Stimulated activated naive B cell treated with anti-CD40 and anti-IgM and Interleukin-4, amounts not matched to agents 10 μg/mL and 1 μg/mL and 100 μg/mL, for 72 hours (primary cell): ENCODE measurements at regions not wholly inside any gene's neighbourhood (a gene's known extent, or its start where the extent isn't known, plus 50 kb on each side); places are given as distances from the start of the nearest gene placed in this dataset.
"Not testable (repeated sequence)": the region's sequence is repeated elsewhere in the genome, so short reads cannot be mapped to it uniquely, and the experiment has no call there.

Experiments
- ATAC-seq, 2 donors: fragments of 150-1000 bp; cut with Tn5 transposase; replicated peaks; 2 replicates each; pipeline ENCODE4 v1.10.0; 2021; ENCODE audit warnings: moderate library complexity in 1 of 2
- DNase-seq: peaks from one replicate; pipeline ENCODE4 v3.0.0; 2021
- H3K27ac Mint-ChIP-seq: one replicate; pipeline ENCODE4 v1.8.0; 2022; ENCODE audit warnings: mild to moderate bottlenecking, mixed read lengths
- H3K27me3 Mint-ChIP-seq, 2 donors: one replicate each; pipeline ENCODE4 v1.8.0; 2022; ENCODE audit warnings: mixed read lengths in 2 of 2
- H3K36me3 Mint-ChIP-seq, 2 donors: one replicate each; pipeline ENCODE4 v1.8.0; 2022; ENCODE audit warnings: mixed read lengths in 2 of 2, mild to moderate bottlenecking in 1 of 2
- H3K4me1 Mint-ChIP-seq, 2 donors: one replicate each; pipeline ENCODE4 v1.8.0; 2022; ENCODE audit warnings: mixed read lengths in 2 of 2, mild to moderate bottlenecking in 1 of 2
- H3K4me3 Mint-ChIP-seq, 2 donors: one replicate each; pipeline ENCODE4 v1.8.0; 2022; ENCODE audit warnings: mild to moderate bottlenecking in 2 of 2, mixed read lengths in 2 of 2, moderate library complexity in 1 of 2
- H3K9me3 Mint-ChIP-seq, 2 donors: one replicate each; pipeline ENCODE4 v1.8.0; 2022; ENCODE audit warnings: mixed read lengths in 2 of 2, mild to moderate bottlenecking in 1 of 2

- Mint-ChIP-seq H3K27me3 (peaks cover 11 to 15% of the 10 kb centered on the region in 2 donors), H3K27ac (no peak overlapping the region), H3K4me3 (no peak overlapping the region), H3K36me3 (no peaks in the 10 kb centered on the region), H3K9me3 (peaks cover 5% of the 10 kb centered on the region in 2 donors), H3K4me1 (no peaks in the 10 kb centered on the region)
- DNase-seq, result no peak
- no peak for ATAC-seq
These were observed 106.4 kb downstream of the EHF start for GRCh38 chr11:34727228-34727737.

DNA sequence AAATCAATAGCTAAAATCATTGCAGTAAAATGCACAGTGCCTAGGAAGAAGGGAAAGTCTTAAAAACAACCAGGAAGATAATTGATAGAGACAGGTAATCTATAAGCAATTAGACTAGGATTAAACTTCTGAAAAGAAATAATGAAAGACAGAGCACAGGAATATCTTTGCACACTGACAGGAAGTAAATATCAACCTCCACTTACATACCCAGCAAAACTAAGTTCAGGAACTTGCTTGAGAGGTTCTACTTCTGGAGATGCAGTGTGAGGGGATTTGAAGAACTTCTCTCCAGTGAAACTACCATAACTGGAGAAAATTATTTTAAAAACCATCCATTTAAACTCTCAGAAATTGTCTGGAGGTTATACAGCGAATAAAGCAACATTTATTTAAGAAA lies 104.1 kb downstream of the EHF start:
- DNase-seq, result no peak
- no peak for ATAC-seq
- Mint-ChIP-seq H3K36me3 (no peaks in the 10 kb centered on the region), H3K9me3 (peaks cover 5% of the 10 kb centered on the region in 2 donors), H3K4me1 (no peaks in the 10 kb centered on the region), H3K4me3 (no peak overlapping the region), H3K27me3 (peaks cover 2 to 3% of the 10 kb centered on the region in 2 donors), H3K27ac (no peak overlapping the region)

DNA sequence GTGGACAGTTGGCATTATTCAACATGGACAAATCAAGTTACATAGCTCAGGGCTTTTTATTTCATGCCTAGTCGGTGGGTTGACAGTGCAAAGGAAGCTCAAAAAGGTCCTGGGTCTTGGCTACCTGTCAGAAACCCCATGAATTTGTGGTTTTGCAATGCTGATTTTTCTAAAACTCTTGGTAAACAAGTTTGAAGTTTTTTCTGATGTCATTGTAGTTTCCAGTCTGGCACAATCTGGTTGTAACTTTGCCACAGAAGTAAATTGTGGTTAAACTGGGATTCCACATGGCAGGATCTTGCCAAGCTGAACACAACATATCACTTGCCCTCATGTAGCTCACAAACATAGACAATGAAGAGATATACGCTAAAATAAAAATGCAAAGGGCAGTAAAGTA lies 100.8 kb downstream of the EHF start:
- no peaks in the 10 kb centered on the region for H3K36me3 Mint-ChIP-seq
- H3K9me3 Mint-ChIP-seq, result peaks cover 5% of the 10 kb centered on the region in 2 donors
- no peaks in the 10 kb centered on the region for H3K4me1 Mint-ChIP-seq

DNA sequence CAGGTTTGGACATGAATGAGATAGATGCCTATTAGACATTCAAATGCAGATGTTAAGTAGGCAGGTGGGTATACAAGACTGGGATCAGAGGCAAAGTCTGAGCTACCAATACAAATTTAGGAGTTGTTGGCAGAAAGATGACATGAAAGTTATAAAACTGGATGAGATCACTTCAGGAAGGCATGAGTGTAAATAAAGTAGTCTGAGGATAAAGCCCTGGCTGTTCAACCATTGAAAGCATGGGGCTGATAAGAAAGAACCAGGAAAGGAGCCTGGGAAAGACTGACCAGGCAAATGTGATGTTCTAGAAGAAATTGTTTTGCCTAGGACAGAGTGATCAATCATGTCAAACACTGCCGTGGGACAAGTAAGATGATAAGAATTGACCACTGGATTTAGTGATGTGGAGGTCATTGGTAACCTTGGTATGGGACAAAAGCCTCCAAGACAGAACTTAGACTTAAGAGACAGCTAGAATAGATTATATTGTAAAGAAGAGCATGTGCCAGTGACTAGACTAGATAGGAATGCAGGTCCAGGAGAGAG lies 98.5 kb downstream of the EHF start:
- Mint-ChIP-seq H3K9me3 (peaks cover 2 to 5% of the 10 kb centered on the region in 2 donors), H3K36me3 (no peaks in the 10 kb centered on the region), H3K4me1 (no peaks in the 10 kb centered on the region)

More for the DNA sequence above, 100.8 kb downstream of the EHF start:
- Mint-ChIP-seq H3K27me3 (no peaks in the 10 kb centered on the region), H3K4me3 (no peak overlapping the region), H3K27ac (no peak overlapping the region)
- DNase-seq, result no peak
- ATAC-seq, result no peak

GRCh38 chr11:34713631-34714030 lies 92.7 kb downstream of the EHF start:
- not testable (repeated sequence) for H3K27me3 Mint-ChIP-seq, ATAC-seq, DNase-seq, H3K36me3 Mint-ChIP-seq, H3K4me3 Mint-ChIP-seq, H3K27ac Mint-ChIP-seq, H3K4me1 Mint-ChIP-seq
- peaks cover 16 to 25% of the 10 kb centered on the region in 2 donors for H3K9me3 Mint-ChIP-seq

More for the DNA sequence above, 98.5 kb downstream of the EHF start:
- Mint-ChIP-seq H3K27me3 (no peaks in the 10 kb centered on the region), H3K4me3 (no peak overlapping the region), H3K27ac (no peak overlapping the region)
- ATAC-seq (no peak), DNase-seq (no peak)
